AG09309 (cell line): ENCODE measurements at regions not wholly inside any gene's neighbourhood (a gene's known extent, or its start where the extent isn't known, plus 50 kb on each side); places are given as distances from the start of the nearest gene placed in this dataset.

Experiments
- DNase-seq: peaks from one replicate; pipeline ENCODE4 v3.0.0-alpha.2; 2010; ENCODE audit warnings: low read depth
- H3K4me3 ChIP-seq: 2 replicates; pipeline ENCODE4 v1.5.1; 2011; ENCODE audit warnings: mild to moderate bottlenecking, low read depth, low read length, moderate library complexity; ENCODE audit not compliant: control insufficient read depth
- TF ChIP-seq, protein P1 (sequence below): IDR thresholded peaks from 2 replicates; pipeline ENCODE4 v1.5.1; 2011; ENCODE audit warnings: mild to moderate bottlenecking, low read depth, low read length, inconsistent platforms; ENCODE audit not compliant: insufficient read depth, control insufficient read depth; ENCODE audit errors: missing control alignments

DNA sequence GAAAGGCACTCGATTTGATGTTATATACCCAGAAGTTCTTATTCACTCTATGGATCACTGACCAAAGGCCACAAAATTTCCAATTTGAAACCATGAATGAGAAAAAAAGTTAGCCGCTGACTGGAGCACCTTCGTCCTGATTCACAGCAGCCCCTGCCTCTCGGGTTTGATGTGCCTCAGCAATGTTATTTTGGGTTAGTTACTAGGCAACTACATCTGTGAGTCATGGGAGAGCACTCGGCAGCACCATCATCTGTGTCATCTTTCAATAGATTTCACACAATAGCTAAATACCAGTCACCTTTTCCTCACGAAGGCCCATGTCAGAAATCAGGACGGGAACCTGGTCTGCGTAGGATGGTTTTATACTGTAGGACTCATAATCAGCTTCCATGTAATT is 269.2 kb downstream of the ZBBX start:
- no peak for DNase-seq
- TF ChIP-seq, protein P1, sequence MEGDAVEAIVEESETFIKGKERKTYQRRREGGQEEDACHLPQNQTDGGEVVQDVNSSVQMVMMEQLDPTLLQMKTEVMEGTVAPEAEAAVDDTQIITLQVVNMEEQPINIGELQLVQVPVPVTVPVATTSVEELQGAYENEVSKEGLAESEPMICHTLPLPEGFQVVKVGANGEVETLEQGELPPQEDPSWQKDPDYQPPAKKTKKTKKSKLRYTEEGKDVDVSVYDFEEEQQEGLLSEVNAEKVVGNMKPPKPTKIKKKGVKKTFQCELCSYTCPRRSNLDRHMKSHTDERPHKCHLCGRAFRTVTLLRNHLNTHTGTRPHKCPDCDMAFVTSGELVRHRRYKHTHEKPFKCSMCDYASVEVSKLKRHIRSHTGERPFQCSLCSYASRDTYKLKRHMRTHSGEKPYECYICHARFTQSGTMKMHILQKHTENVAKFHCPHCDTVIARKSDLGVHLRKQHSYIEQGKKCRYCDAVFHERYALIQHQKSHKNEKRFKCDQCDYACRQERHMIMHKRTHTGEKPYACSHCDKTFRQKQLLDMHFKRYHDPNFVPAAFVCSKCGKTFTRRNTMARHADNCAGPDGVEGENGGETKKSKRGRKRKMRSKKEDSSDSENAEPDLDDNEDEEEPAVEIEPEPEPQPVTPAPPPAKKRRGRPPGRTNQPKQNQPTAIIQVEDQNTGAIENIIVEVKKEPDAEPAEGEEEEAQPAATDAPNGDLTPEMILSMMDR = no peak
- no peak overlapping the region for H3K4me3 ChIP-seq

DNA sequence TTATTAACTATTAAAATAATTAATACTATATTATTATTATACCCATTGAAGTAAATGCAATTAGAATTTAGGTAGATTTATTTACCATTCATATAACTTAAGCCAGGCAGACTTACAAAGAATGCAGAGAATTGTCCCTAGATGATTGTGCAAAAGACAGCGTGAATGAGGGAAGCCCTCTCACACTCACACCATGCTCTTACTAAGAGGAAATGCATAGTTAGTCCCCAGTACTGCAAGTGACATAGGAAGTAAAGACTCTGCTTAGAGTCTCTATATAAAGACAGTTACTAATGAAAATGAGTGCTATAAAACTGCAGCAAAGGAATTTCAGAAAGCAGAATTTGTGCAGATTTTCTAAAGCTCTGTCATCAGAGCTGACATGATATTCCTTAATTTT is 270.4 kb downstream of the ZBBX start:
- DNase-seq = no peak
- TF ChIP-seq, protein P1 = no peak
- no peak overlapping the region for H3K4me3 ChIP-seq

DNA sequence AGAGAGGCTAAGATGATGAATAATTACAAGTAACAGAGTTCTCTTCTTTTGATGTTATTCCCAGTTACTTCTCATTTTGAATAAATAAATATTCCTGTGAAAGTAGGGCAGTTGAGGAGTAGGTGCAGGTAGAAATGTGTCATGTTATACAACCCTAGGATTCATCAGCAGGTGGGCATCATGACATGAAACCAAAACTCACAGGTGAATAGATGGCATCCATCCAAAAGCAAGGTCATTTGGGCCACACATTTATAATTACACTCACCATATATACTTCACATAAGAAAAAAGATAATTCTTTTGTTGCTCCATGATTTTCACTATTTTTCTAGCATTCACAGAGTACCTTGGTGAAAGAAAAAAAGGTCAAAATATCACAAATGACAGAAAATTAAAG is 273.6 kb downstream of the ZBBX start:
- DNase-seq = no peak
- H3K4me3 ChIP-seq = no peak overlapping the region
- TF ChIP-seq, protein P1 = no peak

DNA sequence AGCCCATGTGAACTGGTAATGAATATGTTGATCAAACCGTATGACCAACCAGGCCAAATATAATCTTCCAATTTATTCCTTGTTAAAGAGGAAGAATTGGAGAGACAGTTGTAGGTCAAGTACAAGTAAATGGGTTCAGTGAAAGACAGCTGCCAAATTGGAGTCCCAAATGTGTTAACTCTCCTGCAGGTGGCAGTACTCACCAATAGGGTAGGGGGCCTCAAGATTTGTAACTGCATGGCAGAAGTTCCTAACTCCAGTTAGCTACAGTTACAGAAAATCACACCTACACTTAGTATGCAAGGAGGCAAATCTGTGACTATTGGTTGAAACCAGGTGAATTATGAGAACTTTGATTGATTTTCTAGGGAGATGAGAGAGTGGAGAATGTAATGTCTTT is 278.0 kb downstream of the ZBBX start:
- no peak for DNase-seq
- H3K4me3 ChIP-seq = no peak overlapping the region
- TF ChIP-seq, protein P1 = no peak

DNA sequence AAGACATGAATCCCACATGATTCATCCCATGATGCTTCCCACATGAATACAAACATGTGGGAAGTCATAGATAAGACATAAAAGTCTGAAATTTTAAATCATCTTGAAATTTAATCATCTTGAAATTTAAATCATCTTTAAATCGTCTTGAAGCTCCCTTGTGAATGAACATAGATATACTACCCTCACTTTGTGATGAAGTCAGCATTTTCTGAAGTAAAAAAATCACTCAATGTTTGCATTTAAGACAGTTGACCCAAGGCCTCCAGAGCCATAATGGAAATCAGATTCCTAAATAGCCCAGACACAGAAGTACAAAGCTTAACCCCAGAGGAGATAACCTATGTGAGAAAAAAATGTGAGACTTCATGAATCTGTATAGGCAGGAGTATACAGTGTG is 279.4 kb downstream of the ZBBX start:
- H3K4me3 ChIP-seq = no peak overlapping the region
- TF ChIP-seq, protein P1 = no peak
- no peak for DNase-seq

DNA sequence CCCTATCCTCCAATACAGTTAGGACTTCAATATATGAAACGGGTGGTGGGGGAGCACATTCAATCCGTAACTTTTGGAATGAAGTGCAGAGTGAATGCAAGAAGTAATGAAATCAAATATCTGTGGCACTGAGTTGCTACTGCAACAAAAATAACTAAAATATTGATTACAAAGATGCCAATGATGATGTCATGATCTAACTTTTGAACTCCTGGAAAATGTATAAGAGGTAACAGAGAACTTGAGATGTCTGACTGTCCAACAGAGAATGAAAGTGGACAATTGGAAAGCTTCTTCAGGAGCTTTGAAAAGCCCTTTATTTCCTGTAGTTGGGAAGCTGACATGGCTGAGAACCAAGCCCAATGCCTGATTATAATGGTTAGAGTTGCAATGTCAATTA is 279.9 kb downstream of the ZBBX start:
- DNase-seq = no peak
- TF ChIP-seq, protein P1 = no peak
- no peak overlapping the region for H3K4me3 ChIP-seq

DNA sequence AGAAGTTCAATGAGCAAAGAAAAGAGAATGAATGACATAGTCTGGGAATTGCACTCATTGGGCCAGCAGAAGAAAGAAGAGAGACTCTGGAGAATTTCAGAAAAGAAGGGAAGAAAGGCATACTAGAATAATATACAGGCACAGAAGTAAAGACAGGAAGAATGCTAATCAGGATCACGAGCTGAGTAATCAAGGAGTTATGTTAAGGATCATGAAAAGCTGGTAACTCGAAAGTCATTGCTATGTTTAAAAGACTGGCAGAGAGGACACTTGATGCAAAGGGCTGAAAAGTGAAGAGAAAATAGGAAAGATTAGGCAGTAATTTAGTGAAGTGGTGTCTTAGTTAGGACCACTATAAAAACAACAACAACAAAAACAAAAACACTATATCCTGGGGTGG is 284.1 kb downstream of the ZBBX start:
- H3K4me3 ChIP-seq = no peak overlapping the region
- TF ChIP-seq, protein P1 = no peak
- DNase-seq = no peak
